ENCODE measurements at regions not wholly inside any gene's neighbourhood (a gene's known extent, or its start where the extent isn't known, plus 50 kb on each side); places are given as distances from the start of the nearest gene placed in this dataset.
A peak's percentile ranks its signal among the peaks of the same experiment; 100 is the strongest.

DNA sequence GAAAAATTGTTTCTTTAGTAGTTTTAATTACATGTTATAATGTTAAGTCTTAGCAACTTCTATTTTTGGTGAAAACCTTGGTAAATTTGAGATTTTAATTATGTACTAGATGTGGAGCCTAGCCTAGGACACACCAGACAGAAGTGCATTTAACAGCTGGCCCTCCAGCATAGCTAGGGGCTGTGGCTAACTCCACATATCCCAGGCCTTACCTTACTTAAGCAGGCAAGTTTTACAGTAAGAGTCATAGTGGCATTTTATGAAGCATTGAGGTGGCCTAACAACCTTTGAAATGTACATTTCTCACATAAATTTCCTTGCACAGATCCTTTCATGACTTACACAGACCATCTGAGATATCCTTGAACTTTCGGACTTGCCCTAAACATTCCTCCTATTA is 71.6 kb upstream of the C4orf54 start:
- no peak for DNase-seq (ENCODE audit: low read depth in 2 of 2)
- H3K4me3 ChIP-seq (replicated peaks in 1 of 2; ENCODE audit: low read depth in 2 of 2, low read length in 2 of 2) = no peak overlapping the region
- TF ChIP-seq CTCF (IDR thresholded peaks at IDR 0.05; ENCODE audit: low read depth, low read length) = no peak

DNA sequence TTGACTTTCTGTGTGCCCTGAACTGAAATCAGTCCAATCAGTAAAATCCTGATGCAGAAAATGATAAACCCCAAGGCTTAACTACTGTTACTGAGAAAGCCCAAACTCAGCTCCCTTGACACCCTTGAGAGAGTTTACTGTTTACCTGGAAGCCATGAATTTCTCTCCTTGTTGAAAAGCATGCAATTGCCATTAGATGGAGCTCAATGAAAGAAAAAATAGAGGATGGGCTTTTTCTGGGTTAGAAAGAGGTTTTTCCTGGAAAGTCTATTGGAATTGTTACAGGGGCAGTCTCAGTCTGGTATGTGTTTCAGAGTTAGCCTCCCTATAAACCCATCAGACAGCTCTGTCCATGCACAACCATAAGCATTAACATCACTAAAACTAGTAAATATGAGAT is 66.4 kb upstream of the C4orf54 start:
- H3K4me3 ChIP-seq (replicated peaks in 1 of 2; ENCODE audit: low read depth in 2 of 2, low read length in 2 of 2) = no peak overlapping the region
- no peak for TF ChIP-seq CTCF (IDR thresholded peaks at IDR 0.05; ENCODE audit: low read depth, low read length)
- peak in 1 of 2 donors; percentile 32 for DNase-seq (ENCODE audit: low read depth in 2 of 2)

DNA sequence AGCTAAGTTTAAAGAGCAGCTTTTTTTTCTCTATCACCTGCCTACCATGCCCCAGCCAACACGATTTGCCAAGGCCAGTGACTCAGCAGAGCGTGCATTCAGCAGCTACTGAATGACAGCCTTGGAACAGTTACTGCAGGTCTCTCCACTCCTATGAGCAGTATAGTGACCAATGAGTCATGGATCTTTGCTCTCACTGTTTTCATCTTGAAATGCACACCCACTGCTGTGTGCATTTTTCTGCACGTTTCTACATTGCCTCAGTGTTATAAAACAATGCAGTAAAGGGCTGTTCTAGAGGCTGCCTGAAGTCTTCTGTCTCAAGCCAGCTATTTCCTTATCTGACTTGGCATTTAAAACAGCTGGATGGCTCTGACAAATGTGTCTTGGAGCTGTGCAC is 66.0 kb upstream of the C4orf54 start:
- DNase-seq (ENCODE audit: low read depth in 2 of 2) = peak; percentile 79 to 84
- no peak for TF ChIP-seq CTCF (IDR thresholded peaks at IDR 0.05; ENCODE audit: low read depth, low read length)
- no peak overlapping the region for H3K4me3 ChIP-seq (replicated peaks in 1 of 2; ENCODE audit: low read depth in 2 of 2, low read length in 2 of 2)

- DNase-seq (ENCODE audit: low read depth in 2 of 2) = peak in 1 of 2 donors; percentile 24
- no peak overlapping the region for H3K4me3 ChIP-seq (replicated peaks in 1 of 2; ENCODE audit: low read depth in 2 of 2, low read length in 2 of 2)
- TF ChIP-seq CTCF (IDR thresholded peaks at IDR 0.05; ENCODE audit: low read depth, low read length) = no peak
Observed at GRCh38 chr4:99722725-99723124, 65.1 kb upstream of the C4orf54 start.

DNA sequence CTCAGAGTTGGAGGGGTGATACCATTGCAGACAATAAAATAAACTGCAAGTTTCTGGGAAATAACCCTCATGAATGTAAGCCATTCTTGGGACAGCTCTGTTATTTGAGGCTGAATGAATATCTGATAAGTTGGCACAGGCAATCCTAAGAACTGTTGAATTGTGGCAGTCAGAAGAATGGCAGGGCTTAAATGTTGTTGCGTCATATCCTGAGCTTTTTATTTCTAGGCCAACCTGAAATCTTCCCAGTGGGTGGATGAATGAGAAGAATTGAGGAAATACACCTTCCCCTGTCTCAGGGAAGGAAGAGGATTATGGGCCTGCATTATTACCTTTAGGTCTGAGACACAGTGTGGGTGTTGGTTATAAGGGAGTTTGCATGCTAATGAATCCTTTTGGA is 64.4 kb upstream of the C4orf54 start:
- peak in 1 of 2 donors; percentile 19 for DNase-seq (ENCODE audit: low read depth in 2 of 2)
- no peak overlapping the region for H3K4me3 ChIP-seq (replicated peaks in 1 of 2; ENCODE audit: low read depth in 2 of 2, low read length in 2 of 2)
- no peak for TF ChIP-seq CTCF (IDR thresholded peaks at IDR 0.05; ENCODE audit: low read depth, low read length)

DNA sequence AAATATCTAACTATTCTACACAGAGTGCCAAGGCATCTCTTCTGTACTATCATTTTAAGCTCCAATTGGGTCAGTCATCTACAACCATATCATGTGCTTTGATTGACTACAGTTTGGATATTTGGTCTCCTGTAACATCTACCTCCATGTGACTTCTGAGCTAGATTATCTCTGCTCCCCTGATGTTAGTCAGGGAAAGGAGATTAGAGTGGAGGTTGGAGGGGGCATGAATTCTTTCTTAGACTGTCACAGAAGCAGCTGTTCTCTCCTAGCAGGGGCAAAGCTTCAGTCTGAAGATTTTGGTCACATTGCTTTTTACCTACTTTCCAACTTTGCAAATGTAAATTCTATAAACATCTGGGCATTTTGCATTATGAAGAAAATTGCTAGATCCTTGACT is 62.6 kb upstream of the C4orf54 start:
- TF ChIP-seq CTCF (IDR thresholded peaks at IDR 0.05; ENCODE audit: low read depth, low read length) = no peak
- DNase-seq (ENCODE audit: low read depth in 2 of 2) = no peak
- no peak overlapping the region for H3K4me3 ChIP-seq (replicated peaks in 1 of 2; ENCODE audit: low read depth in 2 of 2, low read length in 2 of 2)

DNA sequence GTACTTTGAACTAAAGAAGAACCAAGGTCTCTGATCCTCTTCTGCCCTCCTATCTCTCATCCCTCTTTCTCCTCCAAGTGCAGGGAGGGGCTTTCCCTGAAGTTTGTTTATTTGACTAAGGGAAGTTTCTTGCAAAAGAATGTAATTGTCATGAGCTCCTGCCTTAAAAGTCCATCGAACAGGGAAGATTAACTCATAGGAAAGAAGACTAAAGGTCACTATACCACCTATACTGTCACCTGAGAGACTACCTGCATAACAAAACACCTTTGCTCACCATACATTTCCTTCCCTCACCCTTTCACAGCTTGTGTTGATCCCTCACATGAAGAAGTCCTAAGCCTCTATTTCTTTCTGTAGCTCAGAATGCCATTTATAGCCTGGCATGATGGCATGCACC is 59.4 kb upstream of the C4orf54 start:
- DNase-seq (ENCODE audit: low read depth in 2 of 2) = no peak
- H3K4me3 ChIP-seq (replicated peaks in 1 of 2; ENCODE audit: low read depth in 2 of 2, low read length in 2 of 2) = no peak overlapping the region
- TF ChIP-seq CTCF (IDR thresholded peaks at IDR 0.05; ENCODE audit: low read depth, low read length) = no peak

Data from cardiac fibroblast (primary cell).